ENCODE measurements at regions not wholly inside any gene's neighbourhood (a gene's known extent, or its start where the extent isn't known, plus 50 kb on each side); places are given as distances from the start of the nearest gene placed in this dataset.
"Not testable (repeated sequence)": the region's sequence is repeated elsewhere in the genome, so short reads cannot be mapped to it uniquely, and the experiment has no call there.

DNA sequence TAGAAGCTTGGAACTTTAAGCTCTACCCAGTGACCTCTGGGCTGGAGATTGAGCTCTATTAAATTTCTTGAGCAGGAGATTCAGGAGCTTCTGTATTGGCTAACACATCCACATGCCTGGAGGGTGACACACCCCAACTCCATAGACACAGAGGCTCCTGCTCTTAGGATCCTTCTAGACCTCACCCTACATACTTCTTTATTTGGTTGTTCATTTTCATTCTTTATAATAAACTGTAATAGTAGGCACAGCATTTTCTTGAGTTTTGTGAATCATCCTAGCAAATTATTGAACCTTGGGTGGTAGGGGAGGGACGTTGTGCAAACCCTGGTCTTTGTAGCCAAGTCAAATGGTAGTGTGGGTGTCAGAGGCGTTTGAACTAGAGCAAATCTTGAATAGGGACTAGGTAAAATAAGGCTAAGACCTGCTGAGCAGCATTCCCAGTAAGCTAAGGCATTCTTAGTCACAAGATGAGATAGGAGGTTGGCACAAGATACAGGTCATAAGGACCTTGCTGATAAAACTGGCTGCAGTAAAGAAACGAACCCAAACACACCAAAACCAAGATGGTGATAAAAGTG, 323.8 kb upstream of the GALNT5 start:
- DNase-seq (no peak), ATAC-seq (no peak)

- DNase-seq, result no peak
- no peak for ATAC-seq
Observed at GRCh38 chr2:156935616-156936015, 321.9 kb upstream of the GALNT5 start.

- ATAC-seq (no peak), DNase-seq (no peak)
Observed at GRCh38 chr2:156937430-156937829, 320.1 kb upstream of the GALNT5 start.

DNA sequence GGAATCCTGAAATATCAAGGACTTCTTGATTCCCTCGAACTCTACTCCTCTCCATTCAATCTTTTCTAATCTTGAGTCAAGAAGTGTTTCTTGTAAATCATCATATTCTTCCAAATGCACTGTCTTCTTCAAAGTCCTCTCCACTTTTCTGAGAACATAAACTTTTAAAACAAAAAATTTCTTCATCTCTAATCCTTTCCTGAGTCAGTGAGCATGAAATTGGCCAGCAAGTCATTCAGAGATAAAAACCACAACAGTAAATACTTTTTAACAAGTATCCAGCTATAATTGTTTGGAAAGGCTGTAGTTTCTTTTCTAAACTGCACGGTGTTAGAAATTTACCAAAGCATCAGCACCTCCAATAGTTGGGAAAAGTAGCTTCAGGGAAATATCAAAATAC, 312.6 kb upstream of the GALNT5 start:
- no peak for DNase-seq
- no peak for ATAC-seq

DNA sequence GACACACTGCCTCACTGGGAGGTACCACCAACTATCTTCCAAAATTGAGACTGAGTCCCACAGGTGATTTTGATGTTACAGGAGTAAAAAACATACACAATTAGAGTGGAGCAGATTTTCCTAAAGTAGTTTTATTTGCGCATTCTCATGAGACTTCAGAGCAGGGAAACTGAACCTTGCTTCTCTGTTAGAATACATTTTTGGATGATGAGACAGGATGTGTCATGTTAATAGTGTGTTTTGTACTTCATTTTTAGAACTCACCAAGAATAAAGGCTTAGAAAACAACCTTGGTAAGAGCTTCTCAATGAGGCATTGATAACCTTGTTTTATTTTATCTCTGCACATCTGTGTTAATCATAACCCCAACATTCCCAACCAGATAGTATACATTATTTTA, 310.2 kb upstream of the GALNT5 start:
- DNase-seq, result no peak
- ATAC-seq, result no peak

- ATAC-seq (no peak), DNase-seq (no peak)
Observed at GRCh38 chr2:156955701-156956100, 301.8 kb upstream of the GALNT5 start.

- DNase-seq (no peak), ATAC-seq (no peak)
Observed at GRCh38 chr2:156956161-156956560, 301.3 kb upstream of the GALNT5 start.

DNA sequence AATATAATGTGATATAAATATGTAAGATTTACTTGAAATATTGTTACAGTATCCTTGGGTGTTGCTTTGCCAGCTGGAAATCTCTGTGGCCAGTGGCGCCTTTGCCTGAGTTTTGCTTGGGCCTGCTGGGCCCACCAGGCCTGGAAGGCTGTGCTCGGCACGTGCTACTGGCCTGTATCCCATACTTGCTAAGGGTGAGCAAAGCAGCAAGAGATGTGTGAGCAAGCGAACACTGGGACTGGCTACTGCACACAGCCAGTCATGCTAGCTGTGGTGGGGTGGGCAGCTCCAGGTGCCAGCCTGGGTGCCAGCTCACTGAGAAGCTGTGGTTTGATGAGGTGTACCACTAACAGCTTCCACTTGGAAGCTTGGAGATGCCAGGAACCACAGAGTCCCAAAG, 299.1 kb upstream of the GALNT5 start:
- DNase-seq, result no peak
- no peak for ATAC-seq

DNA sequence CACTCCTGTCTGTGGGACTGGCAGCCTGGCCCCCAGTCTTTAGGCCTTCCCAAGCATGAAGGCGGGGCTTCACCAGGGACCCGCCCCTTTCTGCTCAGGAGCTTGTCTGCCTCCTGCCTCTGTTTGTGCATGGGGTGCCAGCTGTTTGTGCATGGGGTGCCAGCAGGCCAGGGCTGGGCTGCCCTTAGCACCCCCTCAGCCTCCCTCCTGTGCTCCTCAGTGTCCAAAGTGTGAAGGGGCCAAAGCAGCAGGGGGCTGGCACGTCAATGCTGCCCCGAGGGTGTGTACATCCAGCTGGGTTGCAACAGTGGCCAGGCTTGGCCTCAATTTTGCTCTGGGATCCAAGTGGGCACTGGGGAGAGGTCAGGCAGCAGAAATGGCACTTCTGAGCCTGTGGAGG, 298.0 kb upstream of the GALNT5 start:
- DNase-seq (no peak), ATAC-seq (no peak)

DNA sequence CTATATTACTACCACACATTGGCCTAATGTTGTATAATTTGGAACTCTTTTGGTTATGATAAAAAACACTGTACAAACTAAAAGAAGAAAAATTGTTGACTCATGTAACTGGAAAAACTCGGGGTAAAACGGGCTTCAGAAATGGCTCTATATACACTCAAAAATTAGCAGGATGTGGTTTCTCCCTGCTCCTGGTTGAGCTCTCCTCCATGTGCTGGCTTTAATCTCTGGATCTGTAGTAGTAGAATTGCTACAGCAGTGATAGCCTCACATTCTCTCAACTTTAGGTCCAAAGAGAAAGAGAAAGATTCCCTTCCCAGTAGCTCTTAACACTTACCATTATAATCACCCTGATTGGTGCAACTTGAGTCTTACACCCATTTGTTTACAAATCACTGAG, 274.9 kb upstream of the GALNT5 start:
- no peak for ATAC-seq

DNA sequence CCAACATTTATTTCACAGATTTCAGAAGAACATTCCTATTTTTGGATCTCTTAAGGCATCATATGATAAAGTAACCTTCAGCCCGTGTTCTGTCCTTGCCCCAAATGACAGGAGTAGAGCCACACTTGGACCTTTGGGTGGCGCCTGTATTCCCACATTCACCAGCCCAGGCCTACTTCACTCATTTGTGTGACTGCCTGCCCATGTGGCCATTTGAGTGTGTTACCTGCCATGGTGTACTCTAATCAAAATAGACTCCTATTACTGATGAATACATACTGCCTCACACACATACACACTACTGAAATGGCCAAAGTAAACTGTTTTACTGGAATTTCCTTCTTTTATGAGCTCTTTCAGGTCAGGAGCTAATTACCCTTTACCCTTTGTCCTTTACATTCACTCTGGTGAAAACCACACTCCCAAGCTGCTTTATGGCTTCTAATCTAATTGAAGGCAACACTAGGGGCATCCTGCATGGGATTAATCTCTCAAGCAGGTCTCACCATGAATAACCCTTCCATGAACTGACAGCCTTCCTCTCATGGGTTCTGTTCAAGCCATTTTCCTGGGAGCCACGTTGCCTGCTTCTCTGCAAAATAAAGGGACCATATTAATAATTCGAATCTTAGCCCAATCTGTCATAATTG, 271.0 kb upstream of the GALNT5 start:
- DNase-seq (no peak), ATAC-seq (no peak)

More for the DNA sequence above, 274.9 kb upstream of the GALNT5 start:
- no peak for DNase-seq

DNA sequence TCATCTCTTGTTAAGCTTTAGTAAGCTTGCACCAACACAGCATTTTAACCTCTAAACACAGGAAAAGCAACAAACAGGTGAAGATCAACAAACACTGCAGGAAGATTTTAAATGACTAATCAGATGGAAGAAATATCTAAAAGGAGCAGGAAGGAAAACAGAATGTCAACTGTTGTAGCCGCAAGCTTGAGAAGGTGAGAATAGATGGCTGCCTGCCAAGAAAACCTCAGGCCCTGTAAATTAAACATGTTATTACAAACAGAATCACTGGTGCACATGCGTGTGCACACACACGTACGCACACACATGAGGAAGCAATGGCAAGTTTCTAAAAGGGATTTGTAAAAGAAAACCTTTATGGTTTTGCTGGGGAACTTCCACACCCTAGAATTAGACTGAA, 257.8 kb upstream of the GALNT5 start:
- DNase-seq (no peak), ATAC-seq (no peak)

GRCh38 chr2:157004789-157005188, 252.7 kb upstream of the GALNT5 start:
- no peak for DNase-seq
- no peak for ATAC-seq

GRCh38 chr2:157015015-157015575, 242.4 kb upstream of the GALNT5 start:
- no peak for DNase-seq
- no peak for ATAC-seq

DNA sequence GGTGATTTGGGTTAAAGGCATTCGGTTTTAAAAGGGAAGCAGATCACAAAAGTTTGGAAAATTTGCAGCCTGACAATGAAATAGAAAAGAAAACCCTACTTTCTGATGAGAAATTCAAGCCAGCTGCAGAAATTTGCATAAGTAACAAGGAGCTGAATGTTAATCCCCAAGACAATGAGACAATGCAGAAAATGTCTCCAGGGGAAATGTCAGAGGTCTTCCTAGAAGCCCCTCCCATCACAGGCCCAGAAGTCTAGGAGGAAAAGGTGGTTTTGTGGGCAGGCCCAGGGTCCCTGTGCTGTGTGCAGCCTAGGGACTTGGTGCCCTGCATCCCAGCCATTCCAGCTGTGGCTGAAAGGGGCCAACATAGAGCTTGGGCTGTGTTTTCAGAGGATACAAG, 234.2 kb upstream of the GALNT5 start:
- DNase-seq, ATAC-seq: not testable (repeated sequence)

DNA sequence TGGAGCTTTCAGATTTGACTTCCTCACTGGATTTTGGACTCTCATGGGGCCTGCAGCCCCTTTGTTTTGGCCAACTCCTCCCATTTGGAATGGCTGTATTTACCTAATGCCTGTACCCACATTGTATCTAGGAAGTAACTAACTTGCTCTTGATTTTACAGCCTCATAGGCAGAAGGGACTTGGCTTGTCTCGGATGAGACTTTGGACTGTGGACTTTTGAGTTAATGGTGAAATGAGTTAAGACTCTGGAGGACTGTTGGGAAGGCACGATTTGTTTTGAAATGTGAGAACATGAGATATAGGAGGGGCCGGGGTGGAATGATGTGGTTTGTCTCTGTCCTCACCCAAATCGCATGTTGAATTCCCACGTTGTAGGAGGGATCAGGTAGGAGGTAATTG, 233.4 kb upstream of the GALNT5 start:
- no peak for DNase-seq
- no peak for ATAC-seq

DNA sequence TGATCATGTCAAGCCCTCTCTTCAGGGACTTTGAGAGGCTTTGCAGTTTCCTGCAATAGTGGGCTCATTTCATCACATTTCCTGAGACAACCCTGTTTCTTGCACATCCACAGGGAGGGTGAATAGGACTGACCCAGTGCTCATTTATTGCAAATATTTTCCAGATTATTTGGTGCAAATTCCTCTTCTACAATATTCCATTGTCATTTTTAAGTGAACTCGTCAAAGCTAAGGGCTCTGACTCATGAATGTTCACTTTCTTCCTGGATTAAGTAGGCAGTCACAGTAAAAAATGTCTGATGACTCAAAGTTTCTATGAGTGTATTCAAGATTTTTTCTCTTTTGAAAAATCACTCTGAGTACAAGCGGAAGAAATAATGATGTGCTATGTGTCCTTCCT, 225.5 kb upstream of the GALNT5 start:
- ATAC-seq, result no peak

DNA sequence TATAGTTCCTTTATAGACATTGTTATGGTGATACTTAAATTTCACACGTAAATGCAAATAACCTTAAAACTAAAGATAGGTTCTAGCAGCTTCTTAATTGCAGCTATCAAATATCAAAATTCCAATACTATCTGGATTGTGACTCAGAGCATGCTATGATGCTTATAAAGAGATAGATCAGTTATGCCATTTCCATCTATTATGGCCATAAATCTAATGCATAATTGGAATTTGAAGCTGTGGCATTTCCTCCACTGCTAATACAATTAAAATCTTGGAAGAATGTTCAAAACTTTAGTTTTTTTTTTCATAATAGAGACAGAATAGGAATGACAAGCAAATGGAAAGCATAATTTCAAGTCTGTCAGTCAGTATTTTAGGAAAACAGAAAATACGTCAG, 220.8 kb upstream of the GALNT5 start:
- DNase-seq, result no peak
- no peak for ATAC-seq

More for the DNA sequence above, 225.5 kb upstream of the GALNT5 start:
- DNase-seq, result no peak

- DNase-seq, result no peak
- ATAC-seq, result no peak
Observed at GRCh38 chr2:157043786-157044185, 213.7 kb upstream of the GALNT5 start.

DNA sequence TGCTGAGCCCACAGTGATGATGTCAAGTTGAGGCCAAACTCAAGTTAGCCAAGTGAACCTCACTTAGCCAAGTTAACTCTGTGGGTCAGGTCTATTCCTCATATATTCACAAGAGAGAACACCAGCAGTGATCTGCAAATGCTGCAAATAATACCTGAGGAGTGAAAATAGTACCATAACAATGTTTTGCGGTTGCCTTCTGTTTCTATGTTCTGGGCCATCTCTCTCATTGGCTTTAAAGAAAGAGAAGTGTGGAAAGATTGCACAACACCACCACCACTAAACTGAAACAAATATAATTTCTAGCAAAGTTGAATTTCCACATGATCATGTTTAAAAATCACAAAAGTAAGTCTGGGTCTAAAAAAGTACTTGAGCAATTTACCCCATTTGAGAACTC, 211.1 kb upstream of the GALNT5 start:
- DNase-seq (no peak), ATAC-seq (no peak)

DNA sequence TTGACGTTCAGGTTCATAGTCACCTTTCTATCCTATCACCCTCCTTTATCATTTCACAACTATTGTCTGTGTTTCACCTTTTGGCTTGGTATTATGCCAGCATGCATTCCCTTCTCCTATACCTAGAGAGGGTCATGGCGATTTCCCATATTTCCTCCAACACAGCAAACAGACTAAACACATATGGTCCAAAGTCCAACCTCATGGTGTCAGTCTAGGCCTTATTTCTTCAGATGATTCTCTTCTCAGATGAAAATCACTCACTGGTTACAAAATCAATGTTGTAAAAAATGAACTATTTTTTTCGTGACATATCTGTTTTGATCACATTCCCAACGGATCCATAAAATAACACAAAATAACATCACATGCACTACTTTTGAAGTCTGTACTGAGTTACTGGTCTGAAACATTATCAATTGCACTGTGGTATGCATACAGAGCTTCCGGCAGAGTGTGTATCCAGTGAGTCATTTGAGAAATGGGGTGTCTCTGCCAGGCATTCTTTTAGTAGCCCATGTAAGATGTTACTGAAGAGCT, 204.8 kb upstream of the GALNT5 start:
- ATAC-seq (no peak), DNase-seq (no peak)

DNA sequence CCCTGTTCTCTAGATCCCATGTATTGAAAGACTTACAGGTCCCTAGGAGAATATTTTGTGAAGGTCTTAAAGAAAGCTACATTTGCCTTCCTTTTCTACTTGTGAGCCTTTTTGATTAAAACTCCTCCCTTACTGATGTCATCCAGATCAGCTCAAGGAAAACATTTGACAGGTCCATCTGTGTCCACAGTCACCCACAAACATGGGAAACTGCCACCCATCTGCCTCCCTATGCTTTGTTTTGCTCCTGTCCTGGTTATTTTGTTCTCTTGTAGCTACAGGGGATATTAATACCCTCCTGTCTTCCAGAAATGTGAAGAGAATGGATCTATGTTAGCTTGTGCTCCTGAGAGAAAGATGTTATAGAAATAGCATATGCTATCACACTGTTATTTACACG, 203.6 kb upstream of the GALNT5 start:
- DNase-seq (no peak), ATAC-seq (no peak)

DNA sequence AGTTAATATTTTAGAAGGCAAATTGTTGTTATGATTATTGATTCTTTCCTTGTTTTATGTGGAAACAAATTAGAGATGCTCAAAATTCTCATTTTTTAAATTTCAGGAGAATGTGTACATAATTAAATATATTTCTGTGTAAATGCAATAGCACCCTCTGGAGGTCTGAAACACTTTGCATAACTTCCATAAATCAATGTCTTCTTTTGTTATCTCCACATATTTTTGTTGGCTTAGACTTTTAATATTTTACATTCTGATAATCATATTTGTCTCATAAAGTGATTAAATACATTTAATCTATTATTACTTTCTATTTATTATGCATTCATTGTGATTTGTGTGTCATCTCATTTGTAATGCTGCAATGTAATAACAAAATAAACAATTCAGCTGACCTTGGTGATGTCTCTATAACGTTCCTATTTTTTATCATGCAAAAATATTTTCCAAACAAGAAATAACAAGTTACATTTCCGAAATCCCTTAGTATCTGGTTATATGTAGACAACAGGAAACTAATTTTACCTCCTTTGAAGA, 201.8 kb upstream of the GALNT5 start:
- no peak for DNase-seq

More for the DNA sequence above, 201.8 kb upstream of the GALNT5 start:
- ATAC-seq, result no peak

Measured in stimulated activated naive CD8-positive, alpha-beta T cell treated with anti-CD3 and anti-CD28 coated beads, Interleukin-15, Interleukin-2, amounts not matched to agents 100 U/mL and 50 U/mL, for 24 hours (primary cell).